Esophagus squamous epithelium (tissue), 4 donors: ENCODE measurements at regions not wholly inside any gene's neighbourhood (a gene's known extent, or its start where the extent isn't known, plus 50 kb on each side); places are given as distances from the start of the nearest gene placed in this dataset.

Experiments
- CTCF ChIP-seq, 6 experiments: fragments of 450-650 bp in 4 of 6; fragments of 200-600 bp in 2 of 6; sonication (generic) in 2 of 6; IDR thresholded peaks; one replicate each; pipeline ENCODE4 v1.5.1; 2016 to 2019; ENCODE audit warnings: antibody characterized with exemption in 6 of 6, mild to moderate bottlenecking in 4 of 6, moderate library complexity in 4 of 6
- POLR2A ChIP-seq, 4 donors: fragments of 450-650 bp; IDR thresholded peaks; one replicate each; pipeline ENCODE4 v1.6.1; 2017; ENCODE audit warnings: antibody characterized with exemption in 4 of 4, mild to moderate bottlenecking in 4 of 4, moderate library complexity in 3 of 4

- TF ChIP-seq CTCF (IDR thresholded peaks at IDR 0.05) (no peak), POLR2A (IDR thresholded peaks at IDR 0.05) (no peak)
These were observed 633.1 kb downstream of the MATN1 start for GRCh38 chr1:30090162-30090820.
